Rectal smooth muscle tissue (tissue), 1 donor: ENCODE measurements at regions not wholly inside any gene's neighbourhood (a gene's known extent, or its start where the extent isn't known, plus 50 kb on each side); places are given as distances from the start of the nearest gene placed in this dataset.

Experiments used
- H3K27ac ChIP-seq: one replicate; pipeline ENCODE4 v1.7.0; 2013; ENCODE audit warnings: low read depth, low read length, inconsistent platforms
- H3K27me3 ChIP-seq: one replicate; pipeline ENCODE4 v1.7.0; 2013; ENCODE audit warnings: low read length; ENCODE audit not compliant: control insufficient read depth, insufficient read depth
- H3K36me3 ChIP-seq: one replicate; pipeline ENCODE4 v1.7.0; 2013; ENCODE audit warnings: low read length; ENCODE audit not compliant: control insufficient read depth, insufficient read depth
- H3K4me1 ChIP-seq: one replicate; pipeline ENCODE4 v1.7.0; 2013; ENCODE audit warnings: low read length; ENCODE audit not compliant: control insufficient read depth, insufficient read depth
- H3K4me3 ChIP-seq: one replicate; pipeline ENCODE4 v1.7.0; 2013; ENCODE audit warnings: low read length
- H3K9ac ChIP-seq: one replicate; pipeline ENCODE4 v1.7.0; 2013; ENCODE audit warnings: low read length

DNA sequence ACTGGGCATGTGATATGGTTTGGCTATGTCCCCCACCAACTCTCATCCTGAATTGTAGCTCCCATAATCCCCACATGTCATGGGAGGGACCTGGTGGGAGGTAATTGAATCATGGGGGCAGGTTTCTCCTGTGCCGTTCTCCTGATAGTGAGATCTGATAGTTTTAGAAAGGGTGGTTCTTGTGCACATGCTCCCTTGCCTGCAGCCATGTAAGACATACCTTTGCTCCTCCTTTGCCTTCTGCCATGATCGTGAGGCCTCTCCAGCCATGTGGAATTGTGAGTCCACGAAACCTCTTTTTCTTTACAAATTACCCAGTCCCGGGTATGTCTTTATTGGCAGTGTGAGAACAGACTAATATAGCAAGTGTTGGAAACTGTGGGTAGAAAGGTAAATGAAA is 99.5 kb upstream of the HMCN1 start:
- H3K27ac ChIP-seq, result no peak overlapping the region
- no peak overlapping the region for H3K4me3 ChIP-seq
- H3K36me3 ChIP-seq, result no peaks in the 10 kb centered on the region
- no peak overlapping the region for H3K9ac ChIP-seq
- H3K27me3 ChIP-seq, result no peaks in the 10 kb centered on the region
- no peaks in the 10 kb centered on the region for H3K4me1 ChIP-seq

DNA sequence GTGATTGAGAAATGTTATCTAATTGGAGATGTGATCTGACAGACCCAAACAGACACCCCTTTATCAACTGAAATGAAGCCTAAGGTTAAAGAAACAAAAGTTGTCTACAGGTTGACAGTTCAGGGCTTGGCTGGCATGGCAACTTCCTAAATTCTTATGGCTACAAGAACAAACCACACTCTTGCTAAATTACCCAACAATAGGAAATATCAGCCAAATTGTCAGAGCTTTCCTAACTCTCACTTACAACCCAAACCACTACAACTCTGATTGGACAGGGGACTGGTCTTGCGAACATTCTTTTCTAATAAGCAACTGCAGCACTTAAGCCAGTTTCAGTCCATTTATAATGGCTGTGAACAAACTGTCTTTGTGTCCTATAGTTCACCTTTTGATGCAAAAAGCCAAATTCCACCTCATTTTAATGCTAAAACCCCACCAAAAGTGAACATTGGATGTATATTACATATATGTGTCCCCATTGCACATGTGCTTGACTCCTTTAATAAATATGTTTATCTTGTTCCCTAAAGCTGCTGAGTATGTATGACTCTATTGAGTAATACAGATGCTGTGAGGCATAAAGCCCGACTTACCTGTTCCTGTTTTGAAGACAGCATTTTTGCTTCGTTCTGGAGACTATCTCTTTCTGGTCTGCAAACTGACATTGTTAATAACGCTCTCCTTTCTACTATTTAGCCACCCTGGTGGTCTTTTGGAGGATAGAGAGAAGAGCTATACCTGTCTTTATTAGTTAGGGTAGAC is 101.3 kb upstream of the HMCN1 start:
- Histone ChIP-seq H3K27me3 (no peaks in the 10 kb centered on the region), H3K9ac (no peak overlapping the region), H3K27ac (no peak overlapping the region), H3K4me1 (no peaks in the 10 kb centered on the region), H3K36me3 (no peaks in the 10 kb centered on the region), H3K4me3 (no peak overlapping the region)

DNA sequence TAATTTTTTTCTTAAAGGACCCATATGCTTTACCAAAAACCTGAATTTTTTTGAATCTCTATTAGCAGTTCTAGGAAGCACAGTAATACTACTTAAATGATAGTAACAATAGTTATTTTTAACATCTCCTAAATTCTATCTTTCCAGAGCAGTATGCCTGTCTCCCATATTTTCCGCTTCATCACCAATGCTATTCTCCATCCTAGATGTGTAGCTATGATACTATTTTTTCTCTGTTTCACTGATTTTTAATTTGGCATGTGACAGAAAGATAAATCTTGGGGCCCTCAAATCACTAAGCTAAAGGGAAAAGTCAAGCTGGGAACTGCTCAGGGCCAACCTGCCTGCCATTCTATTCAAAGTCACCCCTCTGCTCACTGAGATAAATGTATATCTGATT is 102.3 kb upstream of the HMCN1 start:
- no peak overlapping the region for H3K9ac ChIP-seq
- H3K4me1 ChIP-seq, result no peaks in the 10 kb centered on the region
- no peaks in the 10 kb centered on the region for H3K27me3 ChIP-seq
- no peaks in the 10 kb centered on the region for H3K36me3 ChIP-seq
- H3K4me3 ChIP-seq, result no peak overlapping the region
- no peak overlapping the region for H3K27ac ChIP-seq

DNA sequence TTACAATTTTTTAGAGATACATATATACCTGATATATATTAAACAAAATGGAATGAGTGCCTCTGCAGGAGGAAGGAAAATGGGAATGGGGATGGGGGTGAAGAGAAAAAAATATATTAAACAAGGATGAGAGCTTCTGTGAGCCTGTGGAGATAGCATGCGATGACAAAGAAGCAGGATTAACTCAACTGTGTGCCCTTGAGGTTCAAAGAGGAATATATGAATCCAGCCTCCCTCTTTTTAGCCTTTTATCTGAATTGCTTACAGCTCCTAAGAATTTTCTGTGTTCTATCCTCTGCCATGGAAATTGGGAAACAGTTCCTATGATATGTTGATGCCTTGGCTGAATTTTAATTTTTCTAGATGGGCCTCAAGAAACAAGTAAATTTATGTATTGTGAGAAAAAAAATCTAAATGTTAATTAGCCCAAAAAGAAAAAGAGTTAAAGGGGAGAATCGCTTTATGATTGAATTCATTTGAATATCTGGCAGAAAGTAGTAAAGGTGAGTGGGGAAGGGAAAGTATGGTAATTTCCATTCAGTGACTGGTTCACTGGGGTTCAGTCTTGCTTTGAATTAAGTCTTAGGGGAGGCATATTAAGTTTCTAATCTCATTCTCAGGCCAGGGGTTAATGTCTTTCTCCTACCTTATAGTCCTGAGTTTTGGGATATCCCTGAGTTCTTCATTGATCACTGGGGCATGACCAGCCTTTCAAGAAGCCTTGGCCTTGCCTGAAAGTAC is 106.3 kb upstream of the HMCN1 start:
- Histone ChIP-seq H3K9ac (no peak overlapping the region), H3K27ac (no peak overlapping the region), H3K4me1 (no peaks in the 10 kb centered on the region), H3K27me3 (no peaks in the 10 kb centered on the region), H3K36me3 (no peaks in the 10 kb centered on the region), H3K4me3 (no peak overlapping the region)

DNA sequence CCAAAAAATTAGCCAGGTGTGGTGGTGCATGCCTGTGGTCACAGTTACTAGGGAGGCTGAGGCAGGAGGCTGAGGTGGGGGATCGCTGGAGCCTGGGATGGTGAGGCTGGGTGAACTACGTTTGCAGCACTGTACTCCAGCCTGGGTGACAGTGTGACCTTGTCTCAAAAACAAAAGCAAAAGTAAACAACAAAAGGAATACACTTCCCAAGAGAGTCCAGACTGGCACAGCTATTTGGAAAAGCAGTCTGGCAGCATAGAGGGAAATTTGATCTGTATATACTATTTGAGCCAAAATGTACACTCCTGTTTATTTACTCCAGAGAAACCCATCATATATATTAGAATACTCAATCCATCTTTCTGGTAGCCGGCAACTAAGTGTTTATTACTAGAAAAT is 107.0 kb upstream of the HMCN1 start:
- Histone ChIP-seq H3K9ac (no peak overlapping the region), H3K27me3 (no peaks in the 10 kb centered on the region), H3K27ac (no peak overlapping the region), H3K4me3 (no peak overlapping the region), H3K4me1 (no peaks in the 10 kb centered on the region), H3K36me3 (no peaks in the 10 kb centered on the region)

DNA sequence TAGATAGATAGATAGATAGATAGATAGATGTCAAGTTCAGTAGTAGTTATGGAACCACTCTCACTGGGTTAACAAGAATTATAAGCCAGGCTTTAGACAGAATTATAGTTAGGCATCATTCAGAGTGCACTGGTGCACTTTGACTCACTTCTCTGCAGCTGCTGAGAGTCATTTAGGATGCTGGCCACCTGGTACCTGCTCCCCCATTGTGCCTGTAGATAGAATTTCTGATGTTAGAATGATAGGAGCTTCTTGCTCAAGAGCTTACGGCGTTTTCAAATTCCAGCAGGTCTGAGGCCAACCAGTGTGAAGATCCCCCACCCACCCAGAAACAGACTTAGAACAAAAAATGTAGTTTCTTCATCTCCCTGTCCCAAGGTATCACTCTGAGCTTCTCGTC is 107.8 kb upstream of the HMCN1 start:
- Histone ChIP-seq H3K36me3 (no peaks in the 10 kb centered on the region), H3K27me3 (no peaks in the 10 kb centered on the region), H3K4me3 (no peak overlapping the region), H3K27ac (no peak overlapping the region), H3K4me1 (no peaks in the 10 kb centered on the region), H3K9ac (no peak overlapping the region)

DNA sequence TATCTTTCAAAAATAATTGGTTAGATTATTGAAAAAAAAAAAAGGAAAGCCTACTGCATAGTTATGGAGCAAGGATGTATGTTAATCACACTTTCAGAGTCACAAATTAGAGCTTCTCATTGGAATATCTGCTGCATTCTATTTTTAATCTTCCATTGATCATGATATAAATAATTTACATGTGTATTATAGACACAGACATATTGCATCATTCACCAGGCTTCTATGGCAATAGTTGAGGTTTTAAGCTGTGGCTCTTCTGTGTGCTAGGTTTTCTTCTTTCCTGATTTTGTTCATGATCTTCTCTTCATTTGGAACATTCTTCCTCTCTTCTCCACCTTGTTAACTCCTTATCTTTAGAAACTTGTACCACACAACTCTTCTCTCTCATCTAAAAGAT is 123.2 kb upstream of the HMCN1 start:
- no peaks in the 10 kb centered on the region for H3K36me3 ChIP-seq
- H3K9ac ChIP-seq, result no peak overlapping the region
- no peaks in the 10 kb centered on the region for H3K27me3 ChIP-seq
- no peaks in the 10 kb centered on the region for H3K4me1 ChIP-seq
- no peak overlapping the region for H3K4me3 ChIP-seq
- H3K27ac ChIP-seq, result no peak overlapping the region

DNA sequence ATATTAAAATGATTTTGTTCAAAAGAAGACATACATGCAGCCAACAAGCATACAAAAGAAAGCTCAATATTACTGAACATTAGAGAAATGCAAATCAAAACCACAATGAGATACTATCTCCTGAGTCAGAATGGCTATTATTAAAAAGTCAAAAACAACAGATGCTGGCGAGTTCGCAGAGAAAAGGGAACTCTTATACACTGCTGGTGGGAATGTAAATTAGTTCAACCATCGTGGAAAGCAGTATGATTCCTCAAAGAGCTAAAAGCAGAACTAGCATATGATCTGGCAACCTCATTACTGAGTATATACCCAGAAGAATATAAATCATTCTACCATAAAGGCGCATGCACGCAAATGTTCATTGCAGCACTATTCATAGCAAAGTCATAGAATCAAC is 126.0 kb upstream of the HMCN1 start:
- Histone ChIP-seq H3K27me3 (no peaks in the 10 kb centered on the region), H3K9ac (no peak overlapping the region), H3K36me3 (no peaks in the 10 kb centered on the region), H3K27ac (no peak overlapping the region), H3K4me3 (no peak overlapping the region), H3K4me1 (no peaks in the 10 kb centered on the region)

DNA sequence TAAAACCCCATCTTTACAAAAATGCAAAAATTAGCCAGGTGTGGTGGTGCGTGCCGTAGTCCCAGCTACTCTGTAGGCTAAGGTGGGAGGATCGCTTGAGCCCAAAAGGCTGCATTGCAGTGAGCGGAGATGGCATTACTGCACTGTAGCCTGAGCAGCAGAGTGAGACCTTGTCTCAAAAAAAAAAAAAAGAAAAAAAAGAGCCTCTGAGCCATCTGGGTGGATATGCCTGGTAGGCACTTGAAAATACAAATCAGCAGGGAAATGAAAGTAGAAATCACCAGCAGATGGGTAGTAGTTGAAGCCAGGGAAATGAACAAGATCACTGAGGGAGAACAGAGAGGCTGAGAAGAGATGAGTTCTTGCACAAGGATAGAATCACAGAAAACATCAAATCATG is 131.0 kb upstream of the HMCN1 start:
- no peak overlapping the region for H3K27ac ChIP-seq
- H3K4me3 ChIP-seq, result no peak overlapping the region
- no peak overlapping the region for H3K9ac ChIP-seq
- no peaks in the 10 kb centered on the region for H3K27me3 ChIP-seq
- no peaks in the 10 kb centered on the region for H3K36me3 ChIP-seq
- H3K4me1 ChIP-seq, result no peaks in the 10 kb centered on the region

DNA sequence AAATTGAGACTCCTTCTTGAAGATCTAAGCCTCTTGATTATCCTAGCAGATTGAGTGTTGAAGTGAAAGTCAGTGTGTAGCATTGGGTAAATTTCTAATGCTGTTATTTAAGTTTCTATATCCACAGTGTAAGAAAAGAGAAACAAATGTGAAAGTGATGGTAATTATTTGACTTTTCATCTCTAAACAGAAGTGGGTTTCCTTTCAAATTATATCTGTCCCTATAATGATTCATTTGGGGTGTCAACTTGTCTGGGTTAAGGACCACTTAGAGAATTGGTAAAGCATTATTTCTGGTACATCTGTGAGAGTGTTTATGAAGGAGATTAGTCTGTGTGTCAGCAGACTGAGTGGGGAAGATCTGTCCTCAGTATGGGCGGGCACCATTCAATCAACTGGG is 133.0 kb upstream of the HMCN1 start:
- Histone ChIP-seq H3K27ac (no peak overlapping the region), H3K27me3 (no peaks in the 10 kb centered on the region), H3K36me3 (no peaks in the 10 kb centered on the region), H3K4me3 (no peak overlapping the region), H3K4me1 (no peaks in the 10 kb centered on the region), H3K9ac (no peak overlapping the region)

DNA sequence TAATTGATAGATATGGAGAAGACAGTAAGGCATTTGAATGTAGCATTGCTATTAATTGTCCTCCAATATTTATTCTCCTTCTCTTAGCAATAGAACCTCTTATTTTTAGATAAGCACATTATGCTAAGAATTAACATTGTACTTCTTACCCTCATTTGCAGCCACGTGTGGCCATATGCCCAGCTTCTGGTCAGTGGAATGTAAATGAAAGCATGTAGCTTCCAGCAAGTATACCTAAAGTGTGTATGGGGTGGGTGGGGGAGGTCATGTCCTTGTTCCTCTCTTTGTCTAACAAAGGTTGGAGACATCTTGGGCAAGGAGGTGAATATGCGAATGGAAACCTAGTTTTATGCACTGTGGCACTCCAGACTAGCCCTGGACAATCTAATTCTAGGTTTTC is 133.6 kb upstream of the HMCN1 start:
- Histone ChIP-seq H3K27me3 (no peaks in the 10 kb centered on the region), H3K4me3 (no peak overlapping the region), H3K27ac (no peak overlapping the region), H3K4me1 (no peaks in the 10 kb centered on the region), H3K9ac (no peak overlapping the region), H3K36me3 (no peaks in the 10 kb centered on the region)

DNA sequence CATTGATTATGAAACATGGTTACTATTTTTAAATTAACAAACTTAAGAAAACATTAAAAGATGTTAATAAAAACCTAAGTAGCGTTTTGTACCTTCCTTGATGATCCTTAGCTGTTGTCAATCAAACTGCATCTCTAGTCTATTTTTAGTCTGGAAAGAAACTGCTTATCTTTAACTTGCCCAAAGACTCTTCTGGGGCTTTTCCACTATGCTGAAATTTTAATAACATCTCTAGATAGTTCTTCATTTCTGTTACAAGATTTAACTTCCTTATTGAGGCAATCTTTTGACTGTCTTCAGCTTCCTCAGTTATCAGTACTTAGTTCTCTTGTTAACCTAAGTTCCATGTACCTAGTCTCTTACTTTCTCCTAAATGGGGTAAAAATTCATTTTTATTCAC is 135.9 kb upstream of the HMCN1 start:
- Histone ChIP-seq H3K36me3 (no peaks in the 10 kb centered on the region), H3K4me1 (no peaks in the 10 kb centered on the region), H3K27ac (no peak overlapping the region), H3K27me3 (no peaks in the 10 kb centered on the region), H3K9ac (no peak overlapping the region), H3K4me3 (no peak overlapping the region)
